GM19025 (cell line): ENCODE measurements at regions not wholly inside any gene's neighbourhood (a gene's known extent, or its start where the extent isn't known, plus 50 kb on each side); places are given as distances from the start of the nearest gene placed in this dataset.
A peak's percentile ranks its signal among the peaks of the same experiment; 100 is the strongest.

ENCODE experiments used
- ATAC-seq: cut with Tn5 transposase; IDR thresholded peaks from one replicate; pipeline ENCODE4 v1.9.1; 2021; ENCODE audit warnings: mild to moderate bottlenecking, low read depth, moderate library complexity; ENCODE audit not compliant: unreplicated experiment

DNA sequence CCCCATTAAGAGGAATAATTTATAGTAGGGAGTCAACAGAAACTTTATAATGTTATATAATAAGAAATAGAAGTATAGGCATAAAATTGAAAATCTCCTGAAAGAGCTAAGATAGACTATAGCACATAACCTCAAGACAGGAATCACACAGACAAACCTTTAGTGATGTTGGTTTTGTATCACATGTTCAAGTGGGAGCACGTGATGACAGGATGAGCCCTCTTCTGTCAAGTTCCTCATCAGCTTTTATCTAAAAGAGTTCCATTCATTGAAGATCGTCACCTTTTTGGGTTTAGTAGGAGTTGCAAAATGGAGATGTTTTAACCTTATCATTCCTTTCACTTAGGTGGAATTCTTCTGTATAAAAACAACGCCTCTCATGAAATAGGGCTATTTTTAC, 127.0 kb downstream of the MCHR2 start:
- no peak for ATAC-seq

GRCh38 chr6:99868074-99868702, 125.8 kb downstream of the MCHR2 start:
- peak; percentile 79 for ATAC-seq
